Breast epithelium (tissue), 4 donors: ENCODE measurements at regions not wholly inside any gene's neighbourhood (a gene's known extent, or its start where the extent isn't known, plus 50 kb on each side); places are given as distances from the start of the nearest gene placed in this dataset.
A peak's percentile ranks its signal among the peaks of the same experiment; 100 is the strongest.

Experiments
- DNase-seq, 2 donors: peaks; one replicate each; pipeline ENCODE4 v3.0.0-alpha.2; 2019; ENCODE audit warnings: low spot score in 2 of 2
- H3K27ac ChIP-seq, 2 donors: fragments of 200-600 bp; sonication (generic) in 1 of 2; one replicate each; pipeline ENCODE4 v1.5.1; 2016 to 2019; ENCODE audit warnings: mild to moderate bottlenecking in 1 of 2
- H3K27me3 ChIP-seq, 2 donors: fragments of 200-600 bp; sonication (generic) in 1 of 2; one replicate each; pipeline versions ENCODE4 v1.5.1 to v1.6.0; 2017 to 2019; ENCODE audit warnings: control low read depth in 1 of 2, mild to moderate bottlenecking in 1 of 2
- H3K36me3 ChIP-seq: fragments of 200-600 bp; one replicate; pipeline ENCODE4 v1.5.1; 2019
- H3K4me1 ChIP-seq, 2 donors: fragments of 200-600 bp; sonication (generic); one replicate each; pipeline ENCODE4 v1.5.1; 2016 to 2019; ENCODE audit warnings: control low read depth in 1 of 2
- H3K4me3 ChIP-seq, 3 donors: fragments of 200-600 bp; sonication (generic); 1 replicate in 2 of 3; 2 replicates in 1 of 3; pipeline ENCODE4 v1.5.1; 2016 to 2019; ENCODE audit warnings: mild to moderate bottlenecking in 3 of 3, moderate library complexity in 2 of 3
- H3K9me3 ChIP-seq, 2 donors: fragments of 200-600 bp; sonication (generic) in 1 of 2; one replicate each; pipeline ENCODE4 v1.5.1; 2016 to 2019; ENCODE audit warnings: control low read depth in 1 of 2
- CTCF ChIP-seq, 3 donors: fragments of 450-650 bp; IDR thresholded peaks; one replicate each; pipeline ENCODE4 v1.5.1; 2016 to 2017; ENCODE audit warnings: antibody characterized with exemption in 3 of 3, mild to moderate bottlenecking in 3 of 3, moderate library complexity in 3 of 3
- POLR2A ChIP-seq: fragments of 450-650 bp; IDR thresholded peaks from one replicate; pipeline ENCODE4 v1.6.1; 2016; ENCODE audit warnings: antibody characterized with exemption, mild to moderate bottlenecking, moderate library complexity
- POLR2AphosphoS5 ChIP-seq, 3 donors: sonication (generic); formaldehyde crosslinking; IDR thresholded peaks; one replicate each; pipeline ENCODE4 v1.6.1; 2017; ENCODE audit warnings: antibody characterized with exemption in 3 of 3
- intact Hi-C: fragments of 100-400 bp; cut with DNase I; formaldehyde crosslinking; loops from one replicate; pipeline ENCODE4 v1.15.1; 2023; ENCODE audit warnings: low total_unique reads

GRCh38 chr1:64318428-64318827 is 115.0 kb downstream of the UBE2U start:
- H3K27me3 ChIP-seq = no peaks in the 10 kb centered on the region
- intact Hi-C loops = no loop called here
- no peak for TF ChIP-seq CTCF (IDR thresholded peaks at IDR 0.05)
- no peak for TF ChIP-seq POLR2A
- TF ChIP-seq POLR2AphosphoS5 (IDR thresholded peaks at IDR 0.05) = no peak
- H3K4me3 ChIP-seq = no peak overlapping the region
- H3K27ac ChIP-seq = no peak overlapping the region
- no peaks in the 10 kb centered on the region for H3K4me1 ChIP-seq
- H3K36me3 ChIP-seq = no peaks in the 10 kb centered on the region
- no peak for DNase-seq
- no peaks in the 10 kb centered on the region for H3K9me3 ChIP-seq

- intact Hi-C loops = no loop called here
- Histone ChIP-seq H3K36me3 (no peaks in the 10 kb centered on the region), H3K9me3 (no peaks in the 10 kb centered on the region)
These were observed 116.6 kb downstream of the UBE2U start for GRCh38 chr1:64320007-64320406.

GRCh38 chr1:64320470-64320869 is 117.0 kb downstream of the UBE2U start:
- H3K4me1 ChIP-seq = no peaks in the 10 kb centered on the region
- no peak overlapping the region for H3K4me3 ChIP-seq
- peak overlapping the region in 1 of 2 donors; percentile 11 for H3K27ac ChIP-seq
- TF ChIP-seq POLR2AphosphoS5 (IDR thresholded peaks at IDR 0.05) (no peak), POLR2A (no peak), CTCF (IDR thresholded peaks at IDR 0.05) (no peak)
- no peaks in the 10 kb centered on the region for H3K9me3 ChIP-seq
- no peaks in the 10 kb centered on the region for H3K27me3 ChIP-seq
- no peaks in the 10 kb centered on the region for H3K36me3 ChIP-seq
- DNase-seq = no peak
- intact Hi-C loops = no loop called here

More at GRCh38 chr1:64320007-64320406, 116.6 kb downstream of the UBE2U start:
- no peak overlapping the region for H3K4me3 ChIP-seq
- DNase-seq = no peak
- H3K27ac ChIP-seq = peak overlapping the region in 1 of 2 donors; percentile 11
- no peaks in the 10 kb centered on the region for H3K4me1 ChIP-seq
- H3K27me3 ChIP-seq = no peaks in the 10 kb centered on the region
- TF ChIP-seq POLR2AphosphoS5 (IDR thresholded peaks at IDR 0.05) (no peak), CTCF (IDR thresholded peaks at IDR 0.05) (no peak), POLR2A (no peak)

GRCh38 chr1:64320922-64321614 is 117.6 kb downstream of the UBE2U start:
- no peak for TF ChIP-seq POLR2AphosphoS5 (IDR thresholded peaks at IDR 0.05)
- no peak for TF ChIP-seq POLR2A
- no peak for TF ChIP-seq CTCF (IDR thresholded peaks at IDR 0.05)
- Histone ChIP-seq H3K9me3 (no peaks in the 10 kb centered on the region), H3K4me1 (no peaks in the 10 kb centered on the region), H3K27ac (no peak overlapping the region), H3K36me3 (no peaks in the 10 kb centered on the region), H3K4me3 (no peak overlapping the region), H3K27me3 (no peaks in the 10 kb centered on the region)
- intact Hi-C loops = no loop called here
- DNase-seq = no peak

GRCh38 chr1:64323054-64323453 is 119.6 kb downstream of the UBE2U start:
- Histone ChIP-seq H3K27ac (no peak overlapping the region), H3K36me3 (no peaks in the 10 kb centered on the region), H3K4me1 (no peaks in the 10 kb centered on the region), H3K9me3 (no peaks in the 10 kb centered on the region), H3K4me3 (no peak overlapping the region), H3K27me3 (no peaks in the 10 kb centered on the region)
- DNase-seq = no peak
- TF ChIP-seq POLR2A = no peak
- TF ChIP-seq CTCF (IDR thresholded peaks at IDR 0.05) = no peak
- no peak for TF ChIP-seq POLR2AphosphoS5 (IDR thresholded peaks at IDR 0.05)
- intact Hi-C loops = no loop called here
